ENCODE measurements at regions not wholly inside any gene's neighbourhood (a gene's known extent, or its start where the extent isn't known, plus 50 kb on each side); places are given as distances from the start of the nearest gene placed in this dataset.

- no peak overlapping the region for H3K9ac ChIP-seq (ENCODE audit: insufficient read length, low read depth)
- no peaks in the 10 kb centered on the region for H3K36me3 ChIP-seq (ENCODE audit: insufficient read depth, insufficient read length, low read length)
- no peak for TF ChIP-seq YY1 (IDR thresholded peaks at IDR 0.05; ENCODE audit: insufficient read depth, insufficient read length)
- DNase-seq (ENCODE audit: low read depth, low spot score): no peak
- no peaks in the 10 kb centered on the region for H3K4me1 ChIP-seq (ENCODE audit: insufficient read depth, insufficient read length)
- no peaks in the 10 kb centered on the region for H3K27me3 ChIP-seq (ENCODE audit: insufficient read depth, insufficient read length)
- no peaks in the 10 kb centered on the region for H3K9me3 ChIP-seq (ENCODE audit: insufficient read depth, low read length)
- H3K4me3 ChIP-seq (ENCODE audit: insufficient read length, low read depth): no peak overlapping the region
Observed at GRCh38 chr7:109121599-109122300, 552.1 kb downstream of the DNAJB9 start.

GRCh38 chr7:109125001-109125400 is 555.3 kb downstream of the DNAJB9 start:
- no peaks in the 10 kb centered on the region for H3K36me3 ChIP-seq (ENCODE audit: insufficient read depth, insufficient read length, low read length)
- H3K4me1 ChIP-seq (ENCODE audit: insufficient read depth, insufficient read length): no peaks in the 10 kb centered on the region
- no peak for TF ChIP-seq ZNF274 (IDR thresholded peaks at IDR 0.05; ENCODE audit: low read depth, low read length)
- no peak for TF ChIP-seq SUZ12 (IDR thresholded peaks at IDR 0.05; ENCODE audit: extremely low read depth, insufficient read depth, insufficient read length)
- no peak for TF ChIP-seq YY1 (IDR thresholded peaks at IDR 0.05; ENCODE audit: insufficient read depth, insufficient read length)
- H3K4me3 ChIP-seq (ENCODE audit: insufficient read length, low read depth): no peak overlapping the region
- no peaks in the 10 kb centered on the region for H3K9me3 ChIP-seq (ENCODE audit: insufficient read depth, low read length)
- no peak overlapping the region for H3K9ac ChIP-seq (ENCODE audit: insufficient read length, low read depth)
- H3K27me3 ChIP-seq (ENCODE audit: insufficient read depth, insufficient read length): no peaks in the 10 kb centered on the region
- no peak for DNase-seq (ENCODE audit: low read depth, low spot score)

DNA sequence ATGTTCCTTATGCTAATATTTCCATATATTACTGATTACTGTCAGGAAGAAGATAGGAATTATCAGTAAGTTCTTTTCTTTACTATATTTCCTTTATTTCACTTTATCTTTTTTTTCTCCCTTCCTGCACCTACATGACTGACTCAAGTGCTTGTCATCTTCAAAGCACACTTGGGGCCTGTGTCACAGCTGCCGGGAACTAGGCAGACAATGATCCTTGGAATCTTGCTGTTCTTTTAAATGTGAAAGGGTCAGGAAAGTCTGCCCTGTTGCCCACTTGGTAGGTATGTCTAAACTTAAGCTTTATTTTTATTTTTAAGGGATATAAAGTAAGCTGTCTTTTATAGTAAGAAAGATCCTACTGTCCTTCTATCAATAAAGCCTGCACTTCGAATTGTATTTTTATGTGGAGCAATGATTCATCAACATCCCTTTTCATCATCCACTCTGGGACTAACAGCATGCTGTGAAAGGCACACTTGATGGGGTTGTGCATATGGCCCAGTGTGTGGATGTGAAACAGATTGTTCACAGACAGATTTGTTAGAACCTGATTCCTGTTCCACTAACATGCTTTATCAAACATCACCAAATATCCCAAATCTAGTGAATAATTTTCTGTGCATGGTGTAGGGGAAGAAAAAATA is 556.9 kb downstream of the DNAJB9 start:
- H3K9me3 ChIP-seq (ENCODE audit: insufficient read depth, low read length): no peaks in the 10 kb centered on the region
- TF ChIP-seq ZNF274 (IDR thresholded peaks at IDR 0.05; ENCODE audit: low read depth, low read length) (no peak), YY1 (IDR thresholded peaks at IDR 0.05; ENCODE audit: insufficient read depth, insufficient read length) (no peak), SUZ12 (IDR thresholded peaks at IDR 0.05; ENCODE audit: extremely low read depth, insufficient read depth, insufficient read length) (no peak)
- peak; percentile 25 for DNase-seq (ENCODE audit: low read depth, low spot score)
- H3K4me1 ChIP-seq (ENCODE audit: insufficient read depth, insufficient read length): no peaks in the 10 kb centered on the region
- no peaks in the 10 kb centered on the region for H3K36me3 ChIP-seq (ENCODE audit: insufficient read depth, insufficient read length, low read length)
- no peak overlapping the region for H3K9ac ChIP-seq (ENCODE audit: insufficient read length, low read depth)
- no peaks in the 10 kb centered on the region for H3K27me3 ChIP-seq (ENCODE audit: insufficient read depth, insufficient read length)
- no peak overlapping the region for H3K4me3 ChIP-seq (ENCODE audit: insufficient read length, low read depth)

DNA sequence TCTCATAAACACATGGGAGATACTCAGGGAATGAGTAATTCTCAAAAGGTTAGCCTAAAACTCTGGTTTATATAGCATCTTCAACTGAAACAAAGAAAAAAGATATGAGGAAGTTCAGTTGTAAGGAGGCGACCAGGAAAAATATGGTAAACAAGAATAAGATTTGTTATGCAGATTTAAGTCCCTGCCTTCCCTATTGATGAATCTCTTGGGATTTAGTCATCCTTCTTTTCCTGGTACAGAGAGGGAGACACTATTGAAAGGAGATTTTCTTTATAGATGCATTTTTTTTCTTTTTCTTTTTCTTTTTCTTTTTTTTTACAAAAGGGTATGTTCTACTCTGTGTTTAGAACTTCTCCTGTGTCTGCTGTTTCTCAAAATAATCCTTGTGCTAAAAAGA is 557.5 kb downstream of the DNAJB9 start:
- no peaks in the 10 kb centered on the region for H3K27me3 ChIP-seq (ENCODE audit: insufficient read depth, insufficient read length)
- H3K36me3 ChIP-seq (ENCODE audit: insufficient read depth, insufficient read length, low read length): no peaks in the 10 kb centered on the region
- H3K9ac ChIP-seq (ENCODE audit: insufficient read length, low read depth): no peak overlapping the region
- H3K4me1 ChIP-seq (ENCODE audit: insufficient read depth, insufficient read length): no peaks in the 10 kb centered on the region
- DNase-seq (ENCODE audit: low read depth, low spot score): no peak
- no peaks in the 10 kb centered on the region for H3K9me3 ChIP-seq (ENCODE audit: insufficient read depth, low read length)
- no peak overlapping the region for H3K4me3 ChIP-seq (ENCODE audit: insufficient read length, low read depth)
- TF ChIP-seq ZNF274 (IDR thresholded peaks at IDR 0.05; ENCODE audit: low read depth, low read length): no peak
- TF ChIP-seq YY1 (IDR thresholded peaks at IDR 0.05; ENCODE audit: insufficient read depth, insufficient read length): no peak
- TF ChIP-seq SUZ12 (IDR thresholded peaks at IDR 0.05; ENCODE audit: extremely low read depth, insufficient read depth, insufficient read length): no peak

GRCh38 chr7:109131141-109131540 is 561.5 kb downstream of the DNAJB9 start:
- peaks cover 9% of the 10 kb centered on the region; the same call in 1 of the 2 replicates for H3K9me3 ChIP-seq (ENCODE audit: insufficient read depth, low read length)
- H3K4me3 ChIP-seq (ENCODE audit: insufficient read length, low read depth): no peak overlapping the region
- H3K4me1 ChIP-seq (ENCODE audit: insufficient read depth, insufficient read length): no peaks in the 10 kb centered on the region
- H3K27me3 ChIP-seq (ENCODE audit: insufficient read depth, insufficient read length): no peaks in the 10 kb centered on the region
- no peaks in the 10 kb centered on the region for H3K36me3 ChIP-seq (ENCODE audit: insufficient read depth, insufficient read length, low read length)
- TF ChIP-seq SUZ12 (IDR thresholded peaks at IDR 0.05; ENCODE audit: extremely low read depth, insufficient read depth, insufficient read length): no peak
- TF ChIP-seq YY1 (IDR thresholded peaks at IDR 0.05; ENCODE audit: insufficient read depth, insufficient read length): no peak
- TF ChIP-seq ZNF274 (IDR thresholded peaks at IDR 0.05; ENCODE audit: low read depth, low read length): no peak
- DNase-seq (ENCODE audit: low read depth, low spot score): no peak
- H3K9ac ChIP-seq (ENCODE audit: insufficient read length, low read depth): no peak overlapping the region

DNA sequence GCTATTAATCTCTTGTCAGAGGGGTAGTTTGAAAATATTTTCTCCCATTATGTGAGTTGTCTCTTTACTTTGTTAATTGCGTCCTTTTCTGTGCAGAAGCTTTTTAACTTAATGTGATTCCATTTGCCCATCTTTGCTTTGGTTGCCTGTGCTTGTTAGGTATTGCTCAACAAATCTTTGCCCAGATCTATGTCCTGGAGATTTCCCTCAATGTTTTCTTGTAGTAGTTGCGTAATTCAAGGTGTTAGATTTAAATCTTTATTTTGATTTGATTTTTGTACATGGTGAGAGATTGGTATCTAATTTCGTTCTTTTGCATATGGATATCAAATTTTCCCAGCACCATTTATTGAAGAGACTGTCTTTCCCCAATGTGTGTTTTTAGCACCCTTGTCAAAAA is 567.2 kb downstream of the DNAJB9 start:
- H3K36me3 ChIP-seq (ENCODE audit: insufficient read depth, insufficient read length, low read length): no peaks in the 10 kb centered on the region
- H3K4me1 ChIP-seq (ENCODE audit: insufficient read depth, insufficient read length): no peaks in the 10 kb centered on the region
- H3K4me3 ChIP-seq (ENCODE audit: insufficient read length, low read depth): no peak overlapping the region
- TF ChIP-seq SUZ12 (IDR thresholded peaks at IDR 0.05; ENCODE audit: extremely low read depth, insufficient read depth, insufficient read length): no peak
- no peak for TF ChIP-seq ZNF274 (IDR thresholded peaks at IDR 0.05; ENCODE audit: low read depth, low read length)
- TF ChIP-seq YY1 (IDR thresholded peaks at IDR 0.05; ENCODE audit: insufficient read depth, insufficient read length): no peak
- no peaks in the 10 kb centered on the region for H3K27me3 ChIP-seq (ENCODE audit: insufficient read depth, insufficient read length)
- peaks cover 9% of the 10 kb centered on the region; the same call in 1 of the 2 replicates for H3K9me3 ChIP-seq (ENCODE audit: insufficient read depth, low read length)
- no peak for DNase-seq (ENCODE audit: low read depth, low spot score)
- H3K9ac ChIP-seq (ENCODE audit: insufficient read length, low read depth): no peak overlapping the region

- no peak for DNase-seq (ENCODE audit: low read depth, low spot score)
- Histone ChIP-seq H3K27me3 (ENCODE audit: insufficient read depth, insufficient read length) (no peaks in the 10 kb centered on the region), H3K4me1 (ENCODE audit: insufficient read depth, insufficient read length) (no peaks in the 10 kb centered on the region), H3K9ac (ENCODE audit: insufficient read length, low read depth) (no peak overlapping the region), H3K9me3 (ENCODE audit: insufficient read depth, low read length) (no peaks in the 10 kb centered on the region), H3K36me3 (ENCODE audit: insufficient read depth, insufficient read length, low read length) (no peaks in the 10 kb centered on the region), H3K4me3 (ENCODE audit: insufficient read length, low read depth) (no peak overlapping the region)
- no peak for TF ChIP-seq SUZ12 (IDR thresholded peaks at IDR 0.05; ENCODE audit: extremely low read depth, insufficient read depth, insufficient read length)
- no peak for TF ChIP-seq ZNF274 (IDR thresholded peaks at IDR 0.05; ENCODE audit: low read depth, low read length)
- TF ChIP-seq YY1 (IDR thresholded peaks at IDR 0.05; ENCODE audit: insufficient read depth, insufficient read length): no peak
Observed at GRCh38 chr7:109154748-109155147, 585.1 kb downstream of the DNAJB9 start.
